ENCODE measurements at regions not wholly inside any gene's neighbourhood (a gene's known extent, or its start where the extent isn't known, plus 50 kb on each side); places are given as distances from the start of the nearest gene placed in this dataset.

- TF ChIP-seq GATA2 (IDR thresholded peaks at IDR 0.05; ENCODE audit: low read depth, low read length) (no peak), GATA3 (IDR thresholded peaks at IDR 0.05; ENCODE audit: low read depth, low read length) (no peak)
Measured at GRCh38 chr3:43960448-43960840, 269.7 kb downstream of the ABHD5 start.

All from SH-SY5Y (cell line).